Prostate gland (tissue), 2 donors: ENCODE measurements at regions not wholly inside any gene's neighbourhood (a gene's known extent, or its start where the extent isn't known, plus 50 kb on each side); places are given as distances from the start of the nearest gene placed in this dataset.

Experiments used
- CTCF ChIP-seq, 4 experiments: fragments of 200-600 bp in 2 of 4; fragments of 450-650 bp in 2 of 4; sonication (generic) in 2 of 4; IDR thresholded peaks; 1 replicate in 3 of 4; 2 replicates in 1 of 4; pipeline ENCODE4 v1.5.1; 2016 to 2019; ENCODE audit warnings: antibody characterized with exemption in 4 of 4, mild to moderate bottlenecking in 2 of 4, moderate library complexity in 2 of 4
- POLR2AphosphoS5 ChIP-seq: sonication (generic); formaldehyde crosslinking; IDR thresholded peaks from one replicate; pipeline ENCODE4 v1.6.1; 2017; ENCODE audit warnings: antibody characterized with exemption

GRCh38 chr7:18306696-18307095 is 188.9 kb upstream of the HDAC9 start:
- TF ChIP-seq CTCF (IDR thresholded peaks at IDR 0.05) (no peak), POLR2AphosphoS5 (no peak)
